K562 (cell line): ENCODE measurements at regions not wholly inside any gene's neighbourhood (a gene's known extent, or its start where the extent isn't known, plus 50 kb on each side); places are given as distances from the start of the nearest gene placed in this dataset.

Experiments used
- CBFA2T2 ChIP-seq: fragments of 450-650 bp; conservative IDR thresholded peaks from 2 replicates; pipeline ENCODE4 v1.6.1; 2017; ENCODE audit warnings: mild to moderate bottlenecking
- CREB3L1 ChIP-seq: fragments of 450-650 bp; IDR thresholded peaks from 2 replicates; pipeline ENCODE4 v1.6.1; 2014; ENCODE audit warnings: low read depth, mild to moderate bottlenecking, moderate library complexity, borderline replicate concordance
- CREB5 ChIP-seq: fragments of 250-450 bp; sonication (Bioruptor Pico); IDR thresholded peaks from 2 replicates; pipeline ENCODE4 v1.5.0; 2020; ENCODE audit warnings: mild to moderate bottlenecking
- CTCF ChIP-seq, 3 experiments: IDR thresholded peaks in 2 of 3; conservative IDR thresholded peaks in 1 of 3; 2 replicates each; pipeline ENCODE4 v1.5.1; 2011 to 2012; ENCODE audit warnings: low read length in 3 of 3, mild to moderate bottlenecking in 3 of 3, control low read depth in 2 of 3, improper control_type of control experiment in 1 of 3, inconsistent platforms in 1 of 3, low read depth in 1 of 3, mixed read lengths in 1 of 3, moderate library complexity in 1 of 3; ENCODE audit not compliant: insufficient read depth in 2 of 3
- DDX20 ChIP-seq: fragments of 450-650 bp; IDR thresholded peaks from 2 replicates; pipeline ENCODE4 v1.6.1; 2016; ENCODE audit warnings: missing genetic modification characterization, low read depth, mild to moderate bottlenecking, missing compliant biosample characterization, moderate library complexity
- DPF2 ChIP-seq: fragments of 450-650 bp; IDR thresholded peaks from 2 replicates; pipeline ENCODE4 v1.6.1; 2016
- FOS ChIP-seq: IDR thresholded peaks from 3 replicates; pipeline ENCODE4 v1.6.1; 2011; ENCODE audit not compliant: insufficient read length; ENCODE audit errors: extremely low read depth
- HMG20B ChIP-seq: fragments of 250-450 bp; sonication (Bioruptor Pico); IDR thresholded peaks from 2 replicates; pipeline ENCODE4 v1.5.0; 2021; ENCODE audit warnings: mild to moderate bottlenecking
- KLF1 ChIP-seq: fragments of 450-650 bp; IDR thresholded peaks from 2 replicates; pipeline ENCODE4 v1.6.1; 2016; ENCODE audit warnings: missing genetic modification characterization, missing compliant biosample characterization
- KLF6 ChIP-seq: fragments of 250-450 bp; sonication (Bioruptor Pico); IDR thresholded peaks from 2 replicates; pipeline ENCODE4 v1.4.0; 2020; ENCODE audit warnings: mild to moderate bottlenecking, moderate library complexity, borderline replicate concordance
- NONO ChIP-seq, 2 experiments: fragments of 200-400 bp in 1 of 2; fragments of 450-650 bp in 1 of 2; formaldehyde crosslinking in 1 of 2; IDR thresholded peaks; 2 replicates each; pipeline ENCODE4 v1.6.1; 2017; ENCODE audit warnings: low read depth in 2 of 2, mild to moderate bottlenecking in 2 of 2, moderate library complexity in 2 of 2, low read length in 1 of 2
- PHF20 ChIP-seq: fragments of 450-650 bp; IDR thresholded peaks from 2 replicates; pipeline ENCODE4 v1.6.1; 2018; ENCODE audit not compliant: partially characterized antibody
- POLR2A ChIP-seq: fragments of 450-650 bp; conservative IDR thresholded peaks from 2 replicates; pipeline ENCODE4 v1.6.1; 2016
- POLR2B ChIP-seq: fragments of 450-650 bp; IDR thresholded peaks from 2 replicates; pipeline ENCODE4 v1.6.1; 2018; ENCODE audit warnings: low read depth; ENCODE audit not compliant: partially characterized antibody
- POLR2G ChIP-seq: fragments of 200-400 bp; formaldehyde crosslinking; IDR thresholded peaks from 2 replicates; pipeline ENCODE4 v1.6.1; 2017; ENCODE audit warnings: low read depth, mild to moderate bottlenecking, antibody characterized with exemption, low read length, moderate library complexity
- RAD21 ChIP-seq, 2 experiments: fragments of 250-450 bp in 1 of 2; fragments of 450-650 bp in 1 of 2; sonication (Bioruptor Pico) in 1 of 2; formaldehyde crosslinking in 1 of 2; IDR thresholded peaks in 1 of 2; conservative IDR thresholded peaks in 1 of 2; 2 replicates each; pipeline versions ENCODE4 v1.4.0 to v1.8.0; 2020 to 2022; ENCODE audit warnings: mild to moderate bottlenecking in 2 of 2, moderate library complexity in 1 of 2
- RFX5 ChIP-seq: IDR thresholded peaks from 2 replicates; pipeline ENCODE4 v1.6.1; 2011; ENCODE audit warnings: low read depth, mild to moderate bottlenecking, improper control_type of control experiment, low read length
- SIN3A ChIP-seq, 2 experiments: fragments of 150-350 bp in 1 of 2; IDR thresholded peaks; 2 replicates each; pipeline ENCODE4 v1.6.1; 2011 to 2016; ENCODE audit warnings: borderline replicate concordance in 2 of 2, low read depth in 2 of 2, low read length in 2 of 2, mild to moderate bottlenecking in 2 of 2, moderate library complexity in 2 of 2; ENCODE audit not compliant: control insufficient read depth in 1 of 2
- SMARCE1 ChIP-seq: fragments of 450-650 bp; IDR thresholded peaks from 2 replicates; pipeline ENCODE4 v1.7.1; 2016; ENCODE audit warnings: mild to moderate bottlenecking
- TAF7 ChIP-seq: fragments of 450-650 bp; IDR thresholded peaks from 2 replicates; pipeline ENCODE4 v1.6.1; 2016; ENCODE audit warnings: missing genetic modification characterization, missing compliant biosample characterization
- TFE3 ChIP-seq: fragments of 450-650 bp; formaldehyde crosslinking; IDR thresholded peaks from 2 replicates; pipeline ENCODE4 v1.4.0; 2020; ENCODE audit warnings: mild to moderate bottlenecking, mixed read lengths
- U2AF1 ChIP-seq: fragments of 200-400 bp; formaldehyde crosslinking; optimal IDR thresholded peaks from 2 replicates; pipeline ENCODE3; 2017; ENCODE audit warnings: mild to moderate bottlenecking, low read depth, low read length, moderate library complexity
- ZFP36 ChIP-seq: fragments of 150-350 bp; IDR thresholded peaks from 2 replicates; pipeline ENCODE4 v1.6.1; 2018; ENCODE audit warnings: low read length, low read depth; ENCODE audit not compliant: partially characterized antibody
- ZNF197 ChIP-seq: fragments of 200-800 bp; sonication (Bioruptor generic); IDR thresholded peaks from 2 replicates; pipeline ENCODE4 v1.6.1; 2016; ENCODE audit warnings: low read depth, missing genetic modification characterization, missing compliant biosample characterization
- ZNF347 ChIP-seq: fragments of 450-650 bp; formaldehyde crosslinking; IDR thresholded peaks from 2 replicates; pipeline ENCODE4 v1.4.0; 2020; ENCODE audit warnings: low read depth, mild to moderate bottlenecking, moderate library complexity

- TF ChIP-seq CREB3L1 (no peak), CBFA2T2 (peak; percentile 65), PHF20 (no peak), ZNF197 (CRISPR knock-in tag) (no peak), FOS (no peak), ZFP36 (no peak), RFX5 (no peak), KLF1 (tag) (no peak), HMG20B (CRISPR knock-in tag) (no peak), DDX20 (tag) (no peak), POLR2B (no peak), SIN3A (IDR thresholded peaks at IDR 0.05; ENCODE audit: borderline replicate concordance in 2 of 2, control insufficient read depth in 1 of 2, low read depth in 2 of 2, low read length in 2 of 2) (no peak), CREB5 (CRISPR knock-in tag) (no peak), POLR2A (no peak), ZNF347 (CRISPR knock-in tag) (no peak), POLR2G (no peak), KLF6 (CRISPR knock-in tag) (no peak), U2AF1 (no peak), CTCF (IDR thresholded peaks at IDR 0.05 in 2 of 3, conservative IDR thresholded peaks at IDR 0.05 in 1 of 3; ENCODE audit: insufficient read depth in 2 of 3, low read depth in 1 of 3, low read length in 3 of 3) (no peak), DPF2 (peak; percentile 47; the same call in 1 of the 2 replicates), SMARCE1 (no peak; the same call in 1 of the 2 replicates), TFE3 (no peak), RAD21 (CRISPR knock-in tag; conservative IDR thresholded peaks at IDR 0.05 in 1 of 2, IDR thresholded peaks at IDR 0.05 in 1 of 2) (no peak), NONO (IDR thresholded peaks at IDR 0.05; ENCODE audit: low read depth in 2 of 2, low read length in 1 of 2) (no peak), TAF7 (tag) (no peak)
These were observed 230.6 kb upstream of the SPRY1 start (continued) for GRCh38 chr4:123166023-123166422.
